GM23338 (cell line): ENCODE measurements at regions not wholly inside any gene's neighbourhood (a gene's known extent, or its start where the extent isn't known, plus 50 kb on each side); places are given as distances from the start of the nearest gene placed in this dataset.

Experiments used
- ATAC-seq: fragments of 200-7000 bp; cut with Tn5 transposase; 3 replicates; pipeline ENCODE4 v1.9.1; 2020
- DNase-seq: peaks from one replicate; pipeline ENCODE4 v3.0.0-alpha.2; 2015; ENCODE audit warnings: low spot score
- H2AFZ ChIP-seq: fragments of 200-600 bp; sonication (generic); 2 replicates; pipeline ENCODE4 v1.8.0; 2016; ENCODE audit warnings: antibody characterized with exemption, mild to moderate bottlenecking, moderate library complexity
- H3F3A ChIP-seq: fragments of 200-600 bp; sonication (generic); replicated peaks from 2 replicates; pipeline ENCODE4 v1.8.0; 2017; ENCODE audit warnings: antibody characterized with exemption, mixed run types, low read depth
- H3K27ac ChIP-seq: fragments of 200-600 bp; sonication (generic); 2 replicates; pipeline ENCODE4 v1.6.1; 2016; ENCODE audit warnings: low read depth
- H3K27me3 ChIP-seq: fragments of 200-600 bp; sonication (generic); 2 replicates; pipeline ENCODE4 v1.8.0; 2016; ENCODE audit warnings: mild to moderate bottlenecking, mixed run types, moderate library complexity; ENCODE audit not compliant: insufficient read depth
- H3K36me3 ChIP-seq: fragments of 200-600 bp; sonication (generic); 2 replicates; pipeline ENCODE4 v1.8.0; 2016; ENCODE audit warnings: mild to moderate bottlenecking; ENCODE audit not compliant: insufficient read depth
- H3K4me1 ChIP-seq: fragments of 200-600 bp; sonication (generic); 2 replicates; pipeline ENCODE4 v1.8.0; 2016; ENCODE audit warnings: mild to moderate bottlenecking, moderate library complexity; ENCODE audit not compliant: insufficient read depth
- H3K4me2 ChIP-seq: fragments of 200-600 bp; sonication (generic); 2 replicates; pipeline ENCODE4 v1.7.1; 2017; ENCODE audit warnings: mixed run types
- H3K4me3 ChIP-seq: fragments of 200-600 bp; sonication (generic); 2 replicates; pipeline ENCODE4 v1.6.1; 2016; ENCODE audit warnings: mixed run types
- H3K79me2 ChIP-seq: fragments of 200-600 bp; sonication (generic); replicated peaks from 2 replicates; pipeline ENCODE4 v1.8.0; 2017; ENCODE audit warnings: mild to moderate bottlenecking; ENCODE audit not compliant: insufficient read depth
- H3K9me2 ChIP-seq: fragments of 200-600 bp; sonication (generic); 2 replicates; pipeline ENCODE4 v1.8.0; 2017; ENCODE audit not compliant: insufficient read depth
- H4K20me1 ChIP-seq: fragments of 200-600 bp; sonication (generic); replicated peaks from 2 replicates; pipeline ENCODE4 v1.8.0; 2017; ENCODE audit warnings: mild to moderate bottlenecking; ENCODE audit not compliant: insufficient read depth
- H3K27ac Mint-ChIP-seq: 2 replicates; pipeline ENCODE4 v1.8.0; 2020; ENCODE audit warnings: inconsistent platforms, mild to moderate bottlenecking, moderate library complexity, mixed read lengths
- H3K27me3 Mint-ChIP-seq: 3 replicates; pipeline ENCODE4 v1.8.0; 2022; ENCODE audit warnings: low read depth, mild to moderate bottlenecking, moderate library complexity, mixed read lengths, inconsistent platforms; ENCODE audit not compliant: insufficient read depth, poor library complexity
- H3K36me3 Mint-ChIP-seq: 3 replicates; pipeline ENCODE4 v1.8.0; 2021; ENCODE audit warnings: low read depth, mild to moderate bottlenecking, inconsistent platforms, moderate library complexity, mixed read lengths
- H3K4me1 Mint-ChIP-seq: 3 replicates; pipeline ENCODE4 v1.8.0; 2020; ENCODE audit warnings: mild to moderate bottlenecking, inconsistent platforms, mixed read lengths
- H3K4me3 Mint-ChIP-seq: 3 replicates; pipeline ENCODE4 v1.8.0; 2021; ENCODE audit warnings: moderate library complexity, mild to moderate bottlenecking, inconsistent platforms, mixed read lengths
- H3K9me3 Mint-ChIP-seq: 3 replicates; pipeline ENCODE4 v1.8.0; 2020; ENCODE audit warnings: moderate library complexity, mild to moderate bottlenecking, inconsistent platforms, mixed read lengths
- CREB1 ChIP-seq: fragments of 250-450 bp; sonication (Bioruptor Pico); IDR thresholded peaks from 2 replicates; pipeline ENCODE4 v1.5.0; 2020; ENCODE audit warnings: low read depth, mild to moderate bottlenecking, moderate library complexity
- EZH2 ChIP-seq: fragments of 200-600 bp; sonication (generic); IDR thresholded peaks from one replicate; pipeline ENCODE4 v1.8.0; 2017; ENCODE audit warnings: antibody characterized with exemption, mild to moderate bottlenecking, low read depth; ENCODE audit not compliant: unreplicated experiment
- EZH2phosphoT487 ChIP-seq: fragments of 200-600 bp; sonication (generic); IDR thresholded peaks from one replicate; pipeline ENCODE4 v1.8.1; 2018; ENCODE audit warnings: antibody characterized with exemption; ENCODE audit not compliant: unreplicated experiment
- JUNB ChIP-seq: IDR thresholded peaks from one replicate; pipeline ENCODE4 v1.6.1; 2016; ENCODE audit warnings: antibody characterized with exemption; ENCODE audit not compliant: unreplicated experiment
- NANOG ChIP-seq: IDR thresholded peaks from 2 replicates; pipeline ENCODE4 v1.6.1; 2016; ENCODE audit warnings: antibody characterized with exemption, borderline replicate concordance
- POLR2AphosphoS5 ChIP-seq: IDR thresholded peaks from 2 replicates; pipeline ENCODE4 v1.6.1; 2016; ENCODE audit warnings: antibody characterized with exemption, low read depth
- STAT1 ChIP-seq: IDR thresholded peaks from one replicate; pipeline ENCODE4 v1.6.1; 2016; ENCODE audit warnings: antibody characterized with exemption; ENCODE audit not compliant: unreplicated experiment
- ZNF114 ChIP-seq: fragments of 250-450 bp; sonication (Bioruptor Pico); IDR thresholded peaks from 2 replicates; pipeline ENCODE4 v1.5.0; 2020; ENCODE audit warnings: mild to moderate bottlenecking, moderate library complexity
- ZNF331 ChIP-seq: fragments of 250-450 bp; sonication (Bioruptor Pico); IDR thresholded peaks from 2 replicates; pipeline ENCODE4 v1.5.0; 2020; ENCODE audit warnings: low read depth, mild to moderate bottlenecking, moderate library complexity
- TF ChIP-seq, protein P1 (sequence below), 2 experiments: fragments of 200-600 bp in 1 of 2; sonication (generic) in 1 of 2; conservative IDR thresholded peaks; 2 replicates each; pipeline versions ENCODE4 v1.5.1 to v1.6.1; 2016 to 2017; ENCODE audit warnings: antibody characterized with exemption in 2 of 2, low read depth in 2 of 2, mild to moderate bottlenecking in 2 of 2, moderate library complexity in 1 of 2
- TF ChIP-seq, protein P2 (sequence below): fragments of 250-450 bp; sonication (Bioruptor Pico); IDR thresholded peaks from 2 replicates; pipeline ENCODE4 v1.5.0; 2020; ENCODE audit warnings: mild to moderate bottlenecking, moderate library complexity
- TF ChIP-seq, protein P3 (sequence below): IDR thresholded peaks from 2 replicates; pipeline ENCODE4 v1.6.1; 2016; ENCODE audit warnings: antibody characterized with exemption
- TF ChIP-seq, protein P4 (sequence below): IDR thresholded peaks from one replicate; pipeline ENCODE4 v1.6.1; 2018; ENCODE audit warnings: antibody characterized with exemption; ENCODE audit not compliant: unreplicated experiment

DNA sequence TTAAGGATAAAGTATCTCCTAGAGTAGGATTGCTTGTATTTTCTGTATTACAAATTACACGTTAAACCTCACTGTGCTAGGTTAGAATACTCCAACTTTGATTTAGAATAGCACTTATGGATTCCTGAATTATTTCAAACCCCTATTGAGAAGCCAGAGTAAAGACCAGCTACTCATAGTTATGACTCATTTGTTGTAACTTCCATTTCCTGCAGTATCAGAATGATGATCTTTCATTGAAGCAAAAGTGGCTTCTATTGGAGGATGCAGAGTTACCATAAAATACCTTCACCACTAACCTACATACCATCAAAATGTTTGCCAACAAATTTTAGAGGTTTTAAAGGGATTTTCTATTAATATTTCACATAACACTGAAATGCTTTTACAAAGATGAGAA, 1322.7 kb upstream of the ALCAM start:
- Mint-ChIP-seq H3K27ac (no peak overlapping the region), H3K36me3 (no peaks in the 10 kb centered on the region), H3K27me3 (no peaks in the 10 kb centered on the region), H3K4me1 (no peaks in the 10 kb centered on the region), H3K9me3 (peaks cover 5% of the 10 kb centered on the region; the same call in 1 of the 3 replicates), H3K4me3 (no peak overlapping the region)
- Histone ChIP-seq H3K4me1 (no peaks in the 10 kb centered on the region), H3K4me3 (no peak overlapping the region), H3K79me2 (no peaks in the 10 kb centered on the region), H3K27ac (no peak overlapping the region), H3F3A (no peaks in the 10 kb centered on the region), H3K27me3 (no peaks in the 10 kb centered on the region), H3K4me2 (no peak overlapping the region), H2AFZ (no peak overlapping the region), H3K9me2 (peaks cover 3% of the 10 kb centered on the region; the same call in 1 of the 2 replicates), H4K20me1 (no peaks in the 10 kb centered on the region), H3K36me3 (no peaks in the 10 kb centered on the region)
- TF ChIP-seq CREB1 (CRISPR knock-in tag) = no peak
- TF ChIP-seq ZNF331 (CRISPR knock-in tag) = no peak
- no peak for TF ChIP-seq JUNB
- TF ChIP-seq POLR2AphosphoS5 = no peak
- TF ChIP-seq NANOG = no peak
- TF ChIP-seq, protein P1, sequence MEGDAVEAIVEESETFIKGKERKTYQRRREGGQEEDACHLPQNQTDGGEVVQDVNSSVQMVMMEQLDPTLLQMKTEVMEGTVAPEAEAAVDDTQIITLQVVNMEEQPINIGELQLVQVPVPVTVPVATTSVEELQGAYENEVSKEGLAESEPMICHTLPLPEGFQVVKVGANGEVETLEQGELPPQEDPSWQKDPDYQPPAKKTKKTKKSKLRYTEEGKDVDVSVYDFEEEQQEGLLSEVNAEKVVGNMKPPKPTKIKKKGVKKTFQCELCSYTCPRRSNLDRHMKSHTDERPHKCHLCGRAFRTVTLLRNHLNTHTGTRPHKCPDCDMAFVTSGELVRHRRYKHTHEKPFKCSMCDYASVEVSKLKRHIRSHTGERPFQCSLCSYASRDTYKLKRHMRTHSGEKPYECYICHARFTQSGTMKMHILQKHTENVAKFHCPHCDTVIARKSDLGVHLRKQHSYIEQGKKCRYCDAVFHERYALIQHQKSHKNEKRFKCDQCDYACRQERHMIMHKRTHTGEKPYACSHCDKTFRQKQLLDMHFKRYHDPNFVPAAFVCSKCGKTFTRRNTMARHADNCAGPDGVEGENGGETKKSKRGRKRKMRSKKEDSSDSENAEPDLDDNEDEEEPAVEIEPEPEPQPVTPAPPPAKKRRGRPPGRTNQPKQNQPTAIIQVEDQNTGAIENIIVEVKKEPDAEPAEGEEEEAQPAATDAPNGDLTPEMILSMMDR (conservative IDR thresholded peaks at IDR 0.05; ENCODE audit: low read depth in 2 of 2) = no peak
- TF ChIP-seq, protein P2, sequence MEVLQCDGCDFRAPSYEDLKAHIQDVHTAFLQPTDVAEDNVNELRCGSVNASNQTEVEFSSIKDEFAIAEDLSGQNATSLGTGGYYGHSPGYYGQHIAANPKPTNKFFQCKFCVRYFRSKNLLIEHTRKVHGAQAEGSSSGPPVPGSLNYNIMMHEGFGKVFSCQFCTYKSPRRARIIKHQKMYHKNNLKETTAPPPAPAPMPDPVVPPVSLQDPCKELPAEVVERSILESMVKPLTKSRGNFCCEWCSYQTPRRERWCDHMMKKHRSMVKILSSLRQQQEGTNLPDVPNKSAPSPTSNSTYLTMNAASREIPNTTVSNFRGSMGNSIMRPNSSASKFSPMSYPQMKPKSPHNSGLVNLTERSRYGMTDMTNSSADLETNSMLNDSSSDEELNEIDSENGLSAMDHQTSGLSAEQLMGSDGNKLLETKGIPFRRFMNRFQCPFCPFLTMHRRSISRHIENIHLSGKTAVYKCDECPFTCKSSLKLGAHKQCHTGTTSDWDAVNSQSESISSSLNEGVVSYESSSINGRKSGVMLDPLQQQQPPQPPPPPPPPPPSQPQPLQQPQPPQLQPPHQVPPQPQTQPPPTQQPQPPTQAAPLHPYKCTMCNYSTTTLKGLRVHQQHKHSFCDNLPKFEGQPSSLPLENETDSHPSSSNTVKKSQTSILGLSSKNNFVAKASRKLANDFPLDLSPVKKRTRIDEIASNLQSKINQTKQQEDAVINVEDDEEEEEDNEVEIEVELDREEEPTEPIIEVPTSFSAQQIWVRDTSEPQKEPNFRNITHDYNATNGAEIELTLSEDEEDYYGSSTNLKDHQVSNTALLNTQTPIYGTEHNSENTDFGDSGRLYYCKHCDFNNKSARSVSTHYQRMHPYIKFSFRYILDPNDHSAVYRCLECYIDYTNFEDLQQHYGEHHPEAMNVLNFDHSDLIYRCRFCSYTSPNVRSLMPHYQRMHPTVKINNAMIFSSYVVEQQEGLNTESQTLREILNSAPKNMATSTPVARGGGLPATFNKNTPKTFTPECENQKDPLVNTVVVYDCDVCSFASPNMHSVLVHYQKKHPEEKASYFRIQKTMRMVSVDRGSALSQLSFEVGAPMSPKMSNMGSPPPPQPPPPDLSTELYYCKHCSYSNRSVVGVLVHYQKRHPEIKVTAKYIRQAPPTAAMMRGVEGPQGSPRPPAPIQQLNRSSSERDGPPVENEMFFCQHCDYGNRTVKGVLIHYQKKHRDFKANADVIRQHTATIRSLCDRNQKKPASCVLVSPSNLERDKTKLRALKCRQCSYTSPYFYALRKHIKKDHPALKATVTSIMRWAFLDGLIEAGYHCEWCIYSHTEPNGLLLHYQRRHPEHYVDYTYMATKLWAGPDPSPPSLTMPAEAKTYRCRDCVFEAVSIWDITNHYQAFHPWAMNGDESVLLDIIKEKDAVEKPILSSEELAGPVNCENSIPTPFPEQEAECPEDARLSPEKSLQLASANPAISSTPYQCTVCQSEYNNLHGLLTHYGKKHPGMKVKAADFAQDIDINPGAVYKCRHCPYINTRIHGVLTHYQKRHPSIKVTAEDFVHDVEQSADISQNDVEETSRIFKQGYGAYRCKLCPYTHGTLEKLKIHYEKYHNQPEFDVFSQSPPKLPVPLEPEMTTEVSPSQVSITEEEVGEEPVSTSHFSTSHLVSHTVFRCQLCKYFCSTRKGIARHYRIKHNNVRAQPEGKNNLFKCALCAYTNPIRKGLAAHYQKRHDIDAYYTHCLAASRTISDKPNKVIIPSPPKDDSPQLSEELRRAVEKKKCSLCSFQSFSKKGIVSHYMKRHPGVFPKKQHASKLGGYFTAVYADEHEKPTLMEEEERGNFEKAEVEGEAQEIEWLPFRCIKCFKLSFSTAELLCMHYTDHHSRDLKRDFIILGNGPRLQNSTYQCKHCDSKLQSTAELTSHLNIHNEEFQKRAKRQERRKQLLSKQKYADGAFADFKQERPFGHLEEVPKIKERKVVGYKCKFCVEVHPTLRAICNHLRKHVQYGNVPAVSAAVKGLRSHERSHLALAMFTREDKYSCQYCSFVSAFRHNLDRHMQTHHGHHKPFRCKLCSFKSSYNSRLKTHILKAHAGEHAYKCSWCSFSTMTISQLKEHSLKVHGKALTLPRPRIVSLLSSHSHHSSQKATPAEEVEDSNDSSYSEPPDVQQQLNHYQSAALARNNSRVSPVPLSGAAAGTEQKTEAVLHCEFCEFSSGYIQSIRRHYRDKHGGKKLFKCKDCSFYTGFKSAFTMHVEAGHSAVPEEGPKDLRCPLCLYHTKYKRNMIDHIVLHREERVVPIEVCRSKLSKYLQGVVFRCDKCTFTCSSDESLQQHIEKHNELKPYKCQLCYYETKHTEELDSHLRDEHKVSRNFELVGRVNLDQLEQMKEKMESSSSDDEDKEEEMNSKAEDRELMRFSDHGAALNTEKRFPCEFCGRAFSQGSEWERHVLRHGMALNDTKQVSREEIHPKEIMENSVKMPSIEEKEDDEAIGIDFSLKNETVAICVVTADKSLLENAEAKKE (CRISPR knock-in tag) = no peak
- TF ChIP-seq ZNF114 (CRISPR knock-in tag) = no peak
- TF ChIP-seq, protein P3, sequence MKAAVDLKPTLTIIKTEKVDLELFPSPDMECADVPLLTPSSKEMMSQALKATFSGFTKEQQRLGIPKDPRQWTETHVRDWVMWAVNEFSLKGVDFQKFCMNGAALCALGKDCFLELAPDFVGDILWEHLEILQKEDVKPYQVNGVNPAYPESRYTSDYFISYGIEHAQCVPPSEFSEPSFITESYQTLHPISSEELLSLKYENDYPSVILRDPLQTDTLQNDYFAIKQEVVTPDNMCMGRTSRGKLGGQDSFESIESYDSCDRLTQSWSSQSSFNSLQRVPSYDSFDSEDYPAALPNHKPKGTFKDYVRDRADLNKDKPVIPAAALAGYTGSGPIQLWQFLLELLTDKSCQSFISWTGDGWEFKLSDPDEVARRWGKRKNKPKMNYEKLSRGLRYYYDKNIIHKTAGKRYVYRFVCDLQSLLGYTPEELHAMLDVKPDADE = no peak
- TF ChIP-seq, protein P4, sequence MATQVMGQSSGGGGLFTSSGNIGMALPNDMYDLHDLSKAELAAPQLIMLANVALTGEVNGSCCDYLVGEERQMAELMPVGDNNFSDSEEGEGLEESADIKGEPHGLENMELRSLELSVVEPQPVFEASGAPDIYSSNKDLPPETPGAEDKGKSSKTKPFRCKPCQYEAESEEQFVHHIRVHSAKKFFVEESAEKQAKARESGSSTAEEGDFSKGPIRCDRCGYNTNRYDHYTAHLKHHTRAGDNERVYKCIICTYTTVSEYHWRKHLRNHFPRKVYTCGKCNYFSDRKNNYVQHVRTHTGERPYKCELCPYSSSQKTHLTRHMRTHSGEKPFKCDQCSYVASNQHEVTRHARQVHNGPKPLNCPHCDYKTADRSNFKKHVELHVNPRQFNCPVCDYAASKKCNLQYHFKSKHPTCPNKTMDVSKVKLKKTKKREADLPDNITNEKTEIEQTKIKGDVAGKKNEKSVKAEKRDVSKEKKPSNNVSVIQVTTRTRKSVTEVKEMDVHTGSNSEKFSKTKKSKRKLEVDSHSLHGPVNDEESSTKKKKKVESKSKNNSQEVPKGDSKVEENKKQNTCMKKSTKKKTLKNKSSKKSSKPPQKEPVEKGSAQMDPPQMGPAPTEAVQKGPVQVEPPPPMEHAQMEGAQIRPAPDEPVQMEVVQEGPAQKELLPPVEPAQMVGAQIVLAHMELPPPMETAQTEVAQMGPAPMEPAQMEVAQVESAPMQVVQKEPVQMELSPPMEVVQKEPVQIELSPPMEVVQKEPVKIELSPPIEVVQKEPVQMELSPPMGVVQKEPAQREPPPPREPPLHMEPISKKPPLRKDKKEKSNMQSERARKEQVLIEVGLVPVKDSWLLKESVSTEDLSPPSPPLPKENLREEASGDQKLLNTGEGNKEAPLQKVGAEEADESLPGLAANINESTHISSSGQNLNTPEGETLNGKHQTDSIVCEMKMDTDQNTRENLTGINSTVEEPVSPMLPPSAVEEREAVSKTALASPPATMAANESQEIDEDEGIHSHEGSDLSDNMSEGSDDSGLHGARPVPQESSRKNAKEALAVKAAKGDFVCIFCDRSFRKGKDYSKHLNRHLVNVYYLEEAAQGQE = no peak
- no peak for TF ChIP-seq STAT1
- TF ChIP-seq EZH2 = no peak
- TF ChIP-seq EZH2phosphoT487 = no peak
- no peak for DNase-seq
- no peak for ATAC-seq
